GM12878 (cell line): ENCODE measurements at regions not wholly inside any gene's neighbourhood (a gene's known extent, or its start where the extent isn't known, plus 50 kb on each side); places are given as distances from the start of the nearest gene placed in this dataset.

Experiments used
- ATAC-seq: fragments of 200-7000 bp; cut with Tn5 transposase; 3 replicates; pipeline ENCODE4 v1.9.1; 2020; ENCODE audit warnings: mild to moderate bottlenecking, moderate library complexity
- BruUV-seq: library from RNA; stranded (reverse); fragments of 400-500 nt; replicated peaks from 2 replicates; lab custom pipeline; 2021; lab: Mats Ljungman, UMichigan
- CTCF ChIA-PET: fragments of 300-600 bp; sonication (Branson Sonifier 250); formaldehyde crosslinking; extraction: SDS; loops from one replicate; lab custom pipeline; 2021; ENCODE audit warnings: inconsistent platforms; lab: Yijun Ruan, JAX
- POLR2A ChIA-PET: fragments of 350-600 bp; formaldehyde crosslinking; extraction: SDS; loops from one replicate; lab custom pipeline; 2021; ENCODE audit warnings: inconsistent platforms; lab: Charles Lee
- RAD21 ChIA-PET: fragments of 300-600 bp; sonication (Branson Sonifier 250); formaldehyde crosslinking; loops from one replicate; lab custom pipeline; 2023; ENCODE audit warnings: antibody characterized with exemption; ENCODE audit not compliant: unreplicated experiment; lab: Charles Lee
- SMC1A ChIA-PET: fragments of 300-600 bp; sonication (Branson Sonifier 250); formaldehyde crosslinking; loops from one replicate; lab custom pipeline; 2023; ENCODE audit not compliant: unreplicated experiment, uncharacterized antibody; lab: Charles Lee
- DNase-seq: peaks from one replicate; pipeline ENCODE4 v3.0.0-alpha.2; 2011; ENCODE audit warnings: low read depth, low spot score
- FAIRE-seq: peaks from 3 replicates; lab custom pipeline; 2011; peaks lifted over from hg19 to GRCh38; lab: Jason Lieb, UNC
- H2AFZ ChIP-seq: 2 replicates; pipeline ENCODE4 v1.6.0; 2011; ENCODE audit warnings: low read depth, low read length, control low read depth; ENCODE audit not compliant: control insufficient read depth
- H3K27ac ChIP-seq: 2 replicates; pipeline ENCODE4 v1.5.1; 2011; ENCODE audit warnings: control low read depth; ENCODE audit not compliant: control insufficient read depth, insufficient read depth
- H3K27me3 ChIP-seq, 2 experiments: replicated peaks in 1 of 2; 2 replicates each; pipeline versions ENCODE4 v1.6.0 to v1.6.1; 2011; ENCODE audit warnings: low read length in 1 of 2; ENCODE audit not compliant: control insufficient read depth in 2 of 2, insufficient read depth in 2 of 2
- H3K36me3 ChIP-seq, 2 experiments: 2 replicates each; pipeline ENCODE4 v1.5.1; 2011; ENCODE audit warnings: low read length in 1 of 2; ENCODE audit not compliant: control insufficient read depth in 2 of 2, insufficient read depth in 2 of 2
- H3K4me1 ChIP-seq: 2 replicates; pipeline ENCODE4 v1.6.1; 2011; ENCODE audit warnings: mild to moderate bottlenecking, low read length, moderate library complexity, mixed read lengths; ENCODE audit not compliant: control insufficient read depth, insufficient read depth
- H3K4me2 ChIP-seq: 2 replicates; pipeline ENCODE4 v1.6.0; 2011; ENCODE audit warnings: control low read depth; ENCODE audit not compliant: control insufficient read depth, insufficient read depth
- H3K4me3 ChIP-seq: fragments of 200-600 bp; sonication (generic); 2 replicates; pipeline ENCODE4 v1.5.1; 2016
- H3K79me2 ChIP-seq: 2 replicates; pipeline ENCODE4 v1.6.0; 2011; ENCODE audit warnings: low read length; ENCODE audit not compliant: control insufficient read depth, insufficient read depth
- H3K9ac ChIP-seq: 2 replicates; pipeline ENCODE4 v1.8.0; 2011; ENCODE audit warnings: low read length, control low read depth, mixed read lengths; ENCODE audit not compliant: control insufficient read depth, insufficient read depth
- H3K9me3 ChIP-seq: replicated peaks from 3 replicates; pipeline ENCODE4 v1.5.1; 2011; ENCODE audit warnings: mild to moderate bottlenecking, low read length; ENCODE audit not compliant: control insufficient read depth, insufficient read depth
- H4K20me1 ChIP-seq: 2 replicates; pipeline ENCODE4 v1.6.0; 2011; ENCODE audit not compliant: control insufficient read depth, insufficient read depth
- ASH2L ChIP-seq: fragments of 300-600, 200-600 bp; sonication (generic); IDR thresholded peaks from 2 replicates; pipeline ENCODE4 v1.6.1; 2017; ENCODE audit warnings: low read depth, mild to moderate bottlenecking, borderline replicate concordance
- CHD2 ChIP-seq: IDR thresholded peaks from 2 replicates; pipeline ENCODE4 v1.6.1; 2011; ENCODE audit warnings: low read depth, low read length, improper control_type of control experiment, borderline replicate concordance
- ETV6 ChIP-seq, 2 experiments: fragments of 450-650 bp in 1 of 2; IDR thresholded peaks in 1 of 2; conservative IDR thresholded peaks in 1 of 2; 2 replicates each; pipeline ENCODE4 v1.6.1; 2014; ENCODE audit warnings: antibody characterized with exemption in 1 of 2, borderline replicate concordance in 1 of 2, low read depth in 1 of 2, mild to moderate bottlenecking in 1 of 2, moderate library complexity in 1 of 2
- KLF5 ChIP-seq: fragments of 450-650 bp; IDR thresholded peaks from 2 replicates; pipeline ENCODE4 v1.6.1; 2014; ENCODE audit warnings: mild to moderate bottlenecking; ENCODE audit not compliant: partially characterized antibody
- MEF2B ChIP-seq: fragments of 450-650 bp; IDR thresholded peaks from 2 replicates; pipeline ENCODE4 v1.6.1; 2018; ENCODE audit warnings: mild to moderate bottlenecking, moderate library complexity; ENCODE audit not compliant: partially characterized antibody, poor library complexity, severe bottlenecking
- NRF1 ChIP-seq: conservative IDR thresholded peaks from 2 replicates; pipeline ENCODE4 v1.6.1; 2011; ENCODE audit warnings: mild to moderate bottlenecking, low read depth, low read length, improper control_type of control experiment
- PML ChIP-seq: IDR thresholded peaks from 2 replicates; pipeline ENCODE4 v1.6.1; 2012; ENCODE audit warnings: low read length, inconsistent platforms
- RAD21 ChIP-seq: IDR thresholded peaks from 2 replicates; pipeline ENCODE4 v1.6.1; 2011; ENCODE audit warnings: mild to moderate bottlenecking, low read depth, low read length, moderate library complexity; ENCODE audit not compliant: insufficient read depth
- RELA ChIP-seq: fragments of 450-650 bp; IDR thresholded peaks from 2 replicates; pipeline ENCODE4 v1.8.0; 2014; ENCODE audit warnings: borderline replicate concordance; ENCODE audit not compliant: partially characterized antibody
- SPI1 ChIP-seq: IDR thresholded peaks from 2 replicates; pipeline ENCODE4 v1.6.1; 2011; ENCODE audit warnings: low read depth, mild to moderate bottlenecking, low read length, moderate library complexity, borderline replicate concordance; ENCODE audit not compliant: insufficient read depth
- SREBF1 ChIP-seq: IDR thresholded peaks from 2 replicates; pipeline ENCODE4 v1.6.1; 2012; ENCODE audit warnings: mild to moderate bottlenecking, low read length
- ZNF217 ChIP-seq: fragments of 450-650 bp; IDR thresholded peaks from 2 replicates; pipeline ENCODE4 v1.6.1; 2017; ENCODE audit warnings: antibody characterized with exemption, mild to moderate bottlenecking
- ZSCAN29 ChIP-seq: fragments of 450-650 bp; IDR thresholded peaks from 2 replicates; pipeline ENCODE4 v1.6.1; 2017; ENCODE audit warnings: mild to moderate bottlenecking, moderate library complexity
- WGBS: methylation state at CpG from one replicate; pipeline ENCODE4 v1.1.6; 2016; ENCODE audit warnings: low lambda C conversion rate; ENCODE audit not compliant: insufficient replicate concordance, insufficient coverage; ENCODE audit errors: missing lambda C conversion rate; 5-methylcytosine and 5-hydroxymethylcytosine counted together
- in situ Hi-C: fragments of 300-500 bp; cut with MboI; formaldehyde crosslinking; loops from 9 replicates; pipeline ENCODE4 v1.14.3; 2018; ENCODE audit warnings: mixed read lengths
- intact Hi-C: fragments of 100-400 bp; cut with micrococcal nuclease; formaldehyde crosslinking; loops from one replicate; pipeline ENCODE4 v1.14.2; 2022; ENCODE audit not compliant: unreplicated experiment
- TF ChIP-seq, protein P1 (sequence below): IDR thresholded peaks from 2 replicates; pipeline ENCODE4 v1.6.1; 2012; ENCODE audit warnings: low read length, inconsistent platforms

DNA sequence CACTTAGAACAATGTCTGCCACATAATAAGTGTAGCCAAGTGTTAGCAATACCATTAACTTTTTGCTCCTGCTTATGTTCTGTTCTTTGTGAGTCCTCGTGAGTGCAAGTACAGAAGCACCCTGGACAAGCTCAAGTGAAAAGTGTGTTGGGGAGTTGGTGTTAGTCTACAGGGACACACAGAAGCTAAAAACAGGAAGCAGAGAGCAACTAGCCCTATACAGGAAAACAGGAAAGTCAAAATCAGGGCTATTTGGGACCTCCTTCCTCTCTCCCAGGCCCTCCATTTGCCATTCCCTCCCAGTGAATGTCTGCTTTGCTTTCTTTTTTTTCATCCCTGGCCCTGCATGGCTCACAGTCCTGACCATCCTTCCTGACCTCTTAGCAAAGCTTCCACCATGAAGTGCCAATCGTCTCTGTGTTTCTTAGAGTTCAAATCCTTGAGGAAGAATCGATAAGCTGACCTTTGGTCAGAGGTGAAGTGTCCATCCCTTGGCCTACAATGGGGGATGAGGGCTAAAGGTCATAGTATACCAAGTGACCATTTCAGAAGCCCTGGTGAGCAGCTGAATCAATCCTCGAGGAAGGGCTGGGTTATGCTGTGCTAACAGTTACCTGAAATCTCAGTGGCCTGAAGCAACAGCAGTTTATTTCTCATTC is 328.2 kb downstream of the SHQ1 start (continued):
- TF ChIP-seq, protein P1, sequence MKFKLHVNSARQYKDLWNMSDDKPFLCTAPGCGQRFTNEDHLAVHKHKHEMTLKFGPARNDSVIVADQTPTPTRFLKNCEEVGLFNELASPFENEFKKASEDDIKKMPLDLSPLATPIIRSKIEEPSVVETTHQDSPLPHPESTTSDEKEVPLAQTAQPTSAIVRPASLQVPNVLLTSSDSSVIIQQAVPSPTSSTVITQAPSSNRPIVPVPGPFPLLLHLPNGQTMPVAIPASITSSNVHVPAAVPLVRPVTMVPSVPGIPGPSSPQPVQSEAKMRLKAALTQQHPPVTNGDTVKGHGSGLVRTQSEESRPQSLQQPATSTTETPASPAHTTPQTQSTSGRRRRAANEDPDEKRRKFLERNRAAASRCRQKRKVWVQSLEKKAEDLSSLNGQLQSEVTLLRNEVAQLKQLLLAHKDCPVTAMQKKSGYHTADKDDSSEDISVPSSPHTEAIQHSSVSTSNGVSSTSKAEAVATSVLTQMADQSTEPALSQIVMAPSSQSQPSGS: no peak
- no peak for TF ChIP-seq SREBF1
- TF ChIP-seq NRF1: no peak
- TF ChIP-seq CHD2: no peak
- TF ChIP-seq SPI1: no peak

DNA sequence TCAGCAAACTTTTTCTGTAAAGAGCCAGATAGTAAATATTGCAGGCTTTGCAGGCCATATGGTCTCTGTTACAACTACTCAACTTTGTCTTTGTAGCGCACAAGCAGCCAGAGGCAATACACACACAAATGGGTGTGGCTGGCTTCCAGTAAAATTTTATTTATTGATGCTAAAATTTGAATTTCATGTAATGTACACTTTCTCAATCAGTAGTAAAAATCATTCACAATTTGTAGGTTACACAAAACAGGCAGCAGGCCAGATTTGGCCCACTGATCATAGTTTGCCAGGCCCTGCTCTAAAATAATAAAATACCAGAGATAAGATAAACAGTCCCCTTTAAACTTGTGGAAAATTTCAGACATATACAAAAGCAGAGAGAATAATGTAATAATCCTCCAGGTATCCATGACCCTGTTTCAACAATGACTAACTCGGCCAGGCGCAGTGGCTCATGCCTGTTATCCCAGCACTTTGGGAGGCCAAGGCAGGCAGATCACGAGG is 330.3 kb downstream of the SHQ1 start:
- H4K20me1 ChIP-seq: no peaks in the 10 kb centered on the region
- H3K4me3 ChIP-seq: no peak overlapping the region
- no peak overlapping the region for H3K4me2 ChIP-seq
- ChIA-PET CTCF (no interaction called here), SMC1A (no interaction called here), RAD21 (no interaction called here), POLR2A (no interaction called here)
- no peaks in the 10 kb centered on the region for H3K79me2 ChIP-seq
- ATAC-seq (no peak), DNase-seq (no peak), FAIRE-seq (no peak)
- H3K4me1 ChIP-seq: peaks cover 12% of the 10 kb centered on the region
- no peaks in the 10 kb centered on the region for H3K27me3 ChIP-seq
- intact Hi-C loops (no loop called here), in situ Hi-C loops (no loop called here)
- no peak overlapping the region for H3K9ac ChIP-seq
- no TSS peak for BruUV-seq
- no peaks in the 10 kb centered on the region for H3K36me3 ChIP-seq
- H3K27ac ChIP-seq: no peak overlapping the region
- TF ChIP-seq RAD21 (no peak), ZNF217 (no peak), ETV6 (conservative IDR thresholded peaks at IDR 0.05 in 1 of 2, IDR thresholded peaks at IDR 0.05 in 1 of 2; ENCODE audit: borderline replicate concordance in 1 of 2, low read depth in 1 of 2) (no peak), RELA (no peak), ASH2L (no peak), ZSCAN29 (no peak), KLF5 (no peak), MEF2B (no peak), PML (no peak)
- WGBS: 79% methylated on average over 4 of the region's 4 CpGs
- H3K9me3 ChIP-seq: no peaks in the 10 kb centered on the region
- H2AFZ ChIP-seq: no peak overlapping the region
